ENCODE measurements at regions not wholly inside any gene's neighbourhood (a gene's known extent, or its start where the extent isn't known, plus 50 kb on each side); places are given as distances from the start of the nearest gene placed in this dataset.

GRCh38 chr5:110070836-110071235 is 381.1 kb downstream of the MAN2A1 start:
- H3K4me3 ChIP-seq (ENCODE audit: low read length), result no peak overlapping the region
- no peak for TF ChIP-seq CTCF (IDR thresholded peaks at IDR 0.05; ENCODE audit: insufficient read depth, low read depth, low read length, missing control alignments)
- DNase-seq (ENCODE audit: low read depth), result no peak

- TF ChIP-seq CTCF (IDR thresholded peaks at IDR 0.05; ENCODE audit: insufficient read depth, low read depth, low read length, missing control alignments), result no peak
- H3K4me3 ChIP-seq (ENCODE audit: low read length), result no peak overlapping the region
- DNase-seq (ENCODE audit: low read depth), result no peak
Measured at GRCh38 chr5:110072651-110073050, 382.9 kb downstream of the MAN2A1 start.

GRCh38 chr5:110073534-110073933 is 383.8 kb downstream of the MAN2A1 start:
- no peak for TF ChIP-seq CTCF (IDR thresholded peaks at IDR 0.05; ENCODE audit: insufficient read depth, low read depth, low read length, missing control alignments)
- no peak for DNase-seq (ENCODE audit: low read depth)
- no peak overlapping the region for H3K4me3 ChIP-seq (ENCODE audit: low read length)

GRCh38 chr5:110075656-110076055 is 385.9 kb downstream of the MAN2A1 start:
- no peak overlapping the region for H3K4me3 ChIP-seq (ENCODE audit: low read length)
- no peak for TF ChIP-seq CTCF (IDR thresholded peaks at IDR 0.05; ENCODE audit: insufficient read depth, low read depth, low read length, missing control alignments)
- no peak for DNase-seq (ENCODE audit: low read depth)

GRCh38 chr5:110077147-110077546 is 387.4 kb downstream of the MAN2A1 start:
- H3K4me3 ChIP-seq (ENCODE audit: low read length), result no peak overlapping the region
- TF ChIP-seq CTCF (IDR thresholded peaks at IDR 0.05; ENCODE audit: insufficient read depth, low read depth, low read length, missing control alignments), result no peak
- DNase-seq (ENCODE audit: low read depth), result no peak

GRCh38 chr5:110082194-110082593 is 392.5 kb downstream of the MAN2A1 start:
- no peak for TF ChIP-seq CTCF (IDR thresholded peaks at IDR 0.05; ENCODE audit: insufficient read depth, low read depth, low read length, missing control alignments)
- no peak overlapping the region for H3K4me3 ChIP-seq (ENCODE audit: low read length)
- DNase-seq (ENCODE audit: low read depth), result no peak

- no peak for TF ChIP-seq CTCF (IDR thresholded peaks at IDR 0.05; ENCODE audit: insufficient read depth, low read depth, low read length, missing control alignments)
- no peak for DNase-seq (ENCODE audit: low read depth)
- H3K4me3 ChIP-seq (ENCODE audit: low read length), result no peak overlapping the region
Measured at GRCh38 chr5:110082863-110083262, 393.1 kb downstream of the MAN2A1 start.

All from epithelial cell of esophagus (primary cell).